ENCODE measurements at regions not wholly inside any gene's neighbourhood (a gene's known extent, or its start where the extent isn't known, plus 50 kb on each side); places are given as distances from the start of the nearest gene placed in this dataset.

DNA sequence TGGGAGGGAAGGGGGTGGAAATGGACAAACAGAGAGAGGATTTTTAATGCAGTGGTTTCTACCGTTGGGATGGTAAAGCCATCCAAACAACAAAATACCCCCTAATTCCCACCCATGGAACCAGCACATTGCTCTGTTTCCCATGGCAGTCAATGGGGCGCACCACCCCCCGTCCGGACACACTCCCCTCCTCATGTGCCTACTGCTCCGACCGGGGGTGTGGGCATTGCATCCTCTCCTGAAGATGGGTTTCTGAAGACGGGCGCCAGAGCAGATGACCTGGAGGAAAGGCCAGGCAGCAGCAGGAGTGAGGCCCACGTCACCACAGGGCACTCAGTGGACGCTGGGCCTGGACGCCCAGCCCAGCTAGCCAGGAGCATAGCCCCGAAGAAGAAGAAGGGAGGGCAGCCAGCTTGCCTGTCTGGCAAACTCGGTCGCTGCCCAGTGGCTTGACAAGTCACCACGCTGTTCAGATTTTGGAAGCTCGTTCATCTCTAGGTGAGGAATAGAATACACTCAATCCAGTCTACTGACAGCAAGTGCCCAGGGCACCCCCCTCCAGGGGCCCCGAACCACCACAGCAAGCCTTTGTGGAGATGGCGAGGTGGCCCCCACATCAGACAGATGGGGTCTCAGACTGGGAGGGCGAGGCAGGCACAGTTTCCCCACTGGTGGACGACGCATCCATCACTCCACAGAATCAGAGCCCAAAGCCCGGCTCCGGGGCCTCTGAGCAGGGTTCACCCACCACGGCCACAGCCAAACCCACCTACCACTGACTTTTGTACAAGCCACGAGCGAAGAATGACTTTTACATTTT lies 296.2 kb upstream of the SALL3 start:
- H3K4me3 ChIP-seq (ENCODE audit: low read length in 2 of 2) = no peak overlapping the region
- H3K9me3 ChIP-seq (ENCODE audit: control insufficient read depth in 2 of 2, low read length in 2 of 2) = peaks cover 0 to 3% of the 10 kb centered on the region in 2 donors
- no peaks in the 10 kb centered on the region for H3K27me3 ChIP-seq (ENCODE audit: control insufficient read depth in 1 of 2, insufficient read depth in 2 of 2, low read length in 2 of 2)
- no peaks in the 10 kb centered on the region for H3K4me1 ChIP-seq (ENCODE audit: control insufficient read depth, insufficient read depth, low read length)
- H3K9ac ChIP-seq (ENCODE audit: low read length in 2 of 2) = no peak overlapping the region
- H3K27ac ChIP-seq (ENCODE audit: low read length) = no peak overlapping the region
- H3K36me3 ChIP-seq (ENCODE audit: control insufficient read depth in 2 of 2, insufficient read depth in 2 of 2, low read length in 2 of 2) = no peaks in the 10 kb centered on the region

DNA sequence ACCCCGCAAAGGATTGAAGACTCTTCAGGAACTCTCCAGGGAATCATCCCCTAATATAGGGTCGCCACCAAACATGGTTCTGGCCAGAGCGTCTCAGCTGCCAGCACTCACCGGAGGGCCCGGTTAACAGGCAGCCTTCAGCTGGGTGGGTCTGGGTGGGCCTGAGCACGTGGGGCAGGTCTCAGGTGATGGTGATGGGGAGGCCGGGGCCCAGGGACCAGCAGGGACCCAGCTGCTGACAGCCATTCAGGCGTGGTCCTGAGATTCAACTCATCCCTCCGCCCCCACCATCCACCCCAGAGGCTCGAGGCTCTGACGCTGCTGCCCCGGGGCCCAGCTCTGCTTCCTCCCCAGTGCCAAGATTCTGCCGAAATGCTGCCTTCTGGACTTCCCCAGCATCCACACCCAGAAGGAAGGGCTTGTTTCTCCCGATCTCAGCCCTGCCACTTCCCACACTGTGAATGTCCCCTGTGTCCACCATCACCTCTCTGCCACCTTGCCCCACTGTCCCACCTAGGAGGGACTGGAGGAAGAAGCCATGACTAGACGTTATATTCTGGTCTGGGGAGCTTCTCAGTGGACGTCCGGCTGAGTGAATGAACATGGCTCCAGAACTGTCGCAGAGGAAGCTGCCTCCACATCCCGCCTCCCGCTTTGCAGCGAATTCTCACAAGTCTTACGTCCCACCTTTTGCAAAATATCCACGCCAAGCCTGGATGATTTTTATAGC lies 294.2 kb upstream of the SALL3 start:
- Histone ChIP-seq H3K9me3 (ENCODE audit: control insufficient read depth in 2 of 2, low read length in 2 of 2) (peaks cover 0 to 3% of the 10 kb centered on the region in 2 donors), H3K27ac (ENCODE audit: low read length) (no peak overlapping the region), H3K4me3 (ENCODE audit: low read length in 2 of 2) (no peak overlapping the region), H3K36me3 (ENCODE audit: control insufficient read depth in 2 of 2, insufficient read depth in 2 of 2, low read length in 2 of 2) (no peaks in the 10 kb centered on the region), H3K4me1 (ENCODE audit: control insufficient read depth, insufficient read depth, low read length) (no peaks in the 10 kb centered on the region), H3K9ac (ENCODE audit: low read length in 2 of 2) (no peak overlapping the region), H3K27me3 (ENCODE audit: control insufficient read depth in 1 of 2, insufficient read depth in 2 of 2, low read length in 2 of 2) (peaks cover 0 to under 1% of the 10 kb centered on the region in 2 donors)

- H3K4me3 ChIP-seq (ENCODE audit: low read length in 2 of 2) = no peak overlapping the region
- no peak overlapping the region for H3K9ac ChIP-seq (ENCODE audit: low read length in 2 of 2)
- H3K27ac ChIP-seq (ENCODE audit: low read length) = no peak overlapping the region
- peaks cover 0 to 2% of the 10 kb centered on the region in 2 donors for H3K27me3 ChIP-seq (ENCODE audit: control insufficient read depth in 1 of 2, insufficient read depth in 2 of 2, low read length in 2 of 2)
- no peaks in the 10 kb centered on the region for H3K4me1 ChIP-seq (ENCODE audit: control insufficient read depth, insufficient read depth, low read length)
- H3K9me3 ChIP-seq (ENCODE audit: control insufficient read depth in 2 of 2, low read length in 2 of 2) = peaks cover 0 to 3% of the 10 kb centered on the region in 2 donors
- H3K36me3 ChIP-seq (ENCODE audit: control insufficient read depth in 2 of 2, insufficient read depth in 2 of 2, low read length in 2 of 2) = no peaks in the 10 kb centered on the region
These were observed 293.6 kb upstream of the SALL3 start for GRCh38 chr18:78685980-78686530.

GRCh38 chr18:78686976-78687685 lies 292.5 kb upstream of the SALL3 start:
- Histone ChIP-seq H3K27ac (ENCODE audit: low read length) (no peak overlapping the region), H3K9ac (ENCODE audit: low read length in 2 of 2) (no peak overlapping the region), H3K4me1 (ENCODE audit: control insufficient read depth, insufficient read depth, low read length) (no peaks in the 10 kb centered on the region), H3K9me3 (ENCODE audit: control insufficient read depth in 2 of 2, low read length in 2 of 2) (peaks cover 0 to 3% of the 10 kb centered on the region in 2 donors), H3K4me3 (ENCODE audit: low read length in 2 of 2) (no peak overlapping the region), H3K27me3 (ENCODE audit: control insufficient read depth in 1 of 2, insufficient read depth in 2 of 2, low read length in 2 of 2) (peaks cover 0 to 2% of the 10 kb centered on the region in 2 donors), H3K36me3 (ENCODE audit: control insufficient read depth in 2 of 2, insufficient read depth in 2 of 2, low read length in 2 of 2) (no peaks in the 10 kb centered on the region)

DNA sequence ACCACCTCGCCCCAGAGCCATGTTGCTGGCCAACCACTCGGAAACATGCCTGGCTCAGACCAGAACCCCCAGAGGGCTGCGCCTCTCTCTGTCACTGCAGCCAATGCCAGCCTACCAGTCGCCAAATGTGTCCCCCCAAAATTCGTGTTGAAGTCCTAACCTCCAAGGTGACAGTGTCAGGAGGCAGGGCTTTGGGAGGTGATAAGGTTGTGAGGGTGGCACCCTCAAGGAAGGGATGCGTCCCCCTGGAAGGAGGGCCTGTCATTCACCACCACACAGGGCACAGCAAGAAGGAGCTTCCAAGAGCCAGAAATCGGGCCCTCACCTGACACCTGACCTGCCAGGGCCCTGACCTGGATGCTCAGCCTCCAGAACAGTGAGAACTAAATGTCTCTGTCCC lies 291.9 kb upstream of the SALL3 start:
- Histone ChIP-seq H3K4me1 (ENCODE audit: control insufficient read depth, insufficient read depth, low read length) (no peaks in the 10 kb centered on the region), H3K27me3 (ENCODE audit: control insufficient read depth in 1 of 2, insufficient read depth in 2 of 2, low read length in 2 of 2) (peaks cover 0 to 2% of the 10 kb centered on the region in 2 donors), H3K4me3 (ENCODE audit: low read length in 2 of 2) (no peak overlapping the region), H3K27ac (ENCODE audit: low read length) (no peak overlapping the region), H3K9me3 (ENCODE audit: control insufficient read depth in 2 of 2, low read length in 2 of 2) (peaks cover 0 to 3% of the 10 kb centered on the region in 2 donors), H3K9ac (ENCODE audit: low read length in 2 of 2) (no peak overlapping the region), H3K36me3 (ENCODE audit: control insufficient read depth in 2 of 2, insufficient read depth in 2 of 2, low read length in 2 of 2) (no peaks in the 10 kb centered on the region)

DNA sequence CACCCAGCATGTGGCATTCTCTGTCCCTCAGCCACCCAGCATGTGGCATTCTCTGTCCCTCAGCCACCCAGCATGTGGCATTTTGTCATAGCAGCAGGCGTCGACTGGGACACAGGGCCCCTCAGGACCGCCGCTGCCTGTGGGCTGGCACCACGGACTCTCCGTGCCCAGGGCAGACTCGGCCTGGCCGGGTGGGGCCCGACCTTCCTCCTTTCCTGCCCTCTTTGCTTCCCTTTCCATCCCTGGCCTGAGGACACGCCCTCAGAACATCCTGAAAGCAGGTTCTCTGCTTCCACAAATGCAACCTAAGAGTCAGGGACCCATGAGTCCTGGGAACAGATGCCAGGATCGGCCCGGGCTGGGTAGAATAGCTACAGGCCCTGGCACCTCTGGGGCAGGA lies 291.4 kb upstream of the SALL3 start:
- H3K27me3 ChIP-seq (ENCODE audit: control insufficient read depth in 1 of 2, insufficient read depth in 2 of 2, low read length in 2 of 2) = peaks cover 0 to 2% of the 10 kb centered on the region in 2 donors
- H3K4me3 ChIP-seq (ENCODE audit: low read length in 2 of 2) = no peak overlapping the region
- peaks cover 0 to 3% of the 10 kb centered on the region in 2 donors for H3K9me3 ChIP-seq (ENCODE audit: control insufficient read depth in 2 of 2, low read length in 2 of 2)
- no peaks in the 10 kb centered on the region for H3K4me1 ChIP-seq (ENCODE audit: control insufficient read depth, insufficient read depth, low read length)
- H3K9ac ChIP-seq (ENCODE audit: low read length in 2 of 2) = no peak overlapping the region
- H3K27ac ChIP-seq (ENCODE audit: low read length) = no peak overlapping the region
- no peaks in the 10 kb centered on the region for H3K36me3 ChIP-seq (ENCODE audit: control insufficient read depth in 2 of 2, insufficient read depth in 2 of 2, low read length in 2 of 2)

GRCh38 chr18:78688916-78689315 lies 290.7 kb upstream of the SALL3 start:
- Histone ChIP-seq H3K27me3 (ENCODE audit: control insufficient read depth in 1 of 2, insufficient read depth in 2 of 2, low read length in 2 of 2) (peaks cover 0 to 2% of the 10 kb centered on the region in 2 donors), H3K9ac (ENCODE audit: low read length in 2 of 2) (no peak overlapping the region), H3K27ac (ENCODE audit: low read length) (no peak overlapping the region), H3K36me3 (ENCODE audit: control insufficient read depth in 2 of 2, insufficient read depth in 2 of 2, low read length in 2 of 2) (no peaks in the 10 kb centered on the region), H3K4me1 (ENCODE audit: control insufficient read depth, insufficient read depth, low read length) (no peaks in the 10 kb centered on the region), H3K4me3 (ENCODE audit: low read length in 2 of 2) (no peak overlapping the region), H3K9me3 (ENCODE audit: control insufficient read depth in 2 of 2, low read length in 2 of 2) (peaks cover 0 to 3% of the 10 kb centered on the region in 2 donors)

DNA sequence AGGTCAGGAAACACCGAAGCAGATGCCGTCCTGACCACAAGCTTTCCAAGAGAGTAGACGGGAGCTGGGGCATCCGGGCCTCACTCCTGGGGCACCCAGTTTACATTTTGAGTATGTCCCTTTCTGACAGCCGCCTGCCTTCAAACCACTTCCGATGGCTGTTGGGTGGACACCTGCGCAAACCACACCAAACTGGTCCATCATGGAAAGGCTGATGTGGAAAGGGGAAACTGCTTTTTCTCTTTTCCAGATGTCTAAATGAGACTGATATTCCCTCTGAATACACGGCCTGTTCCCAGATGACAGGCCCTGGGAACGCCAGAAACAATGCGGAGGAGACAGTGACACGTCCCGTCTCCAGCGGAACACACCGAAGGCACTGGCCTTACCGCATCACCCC lies 290.0 kb upstream of the SALL3 start:
- H3K9ac ChIP-seq (ENCODE audit: low read length in 2 of 2) = no peak overlapping the region
- H3K27ac ChIP-seq (ENCODE audit: low read length) = no peak overlapping the region
- peaks cover 0 to 3% of the 10 kb centered on the region in 2 donors for H3K9me3 ChIP-seq (ENCODE audit: control insufficient read depth in 2 of 2, low read length in 2 of 2)
- no peaks in the 10 kb centered on the region for H3K4me1 ChIP-seq (ENCODE audit: control insufficient read depth, insufficient read depth, low read length)
- no peak overlapping the region for H3K4me3 ChIP-seq (ENCODE audit: low read length in 2 of 2)
- no peaks in the 10 kb centered on the region for H3K36me3 ChIP-seq (ENCODE audit: control insufficient read depth in 2 of 2, insufficient read depth in 2 of 2, low read length in 2 of 2)
- H3K27me3 ChIP-seq (ENCODE audit: control insufficient read depth in 1 of 2, insufficient read depth in 2 of 2, low read length in 2 of 2) = peaks cover 0 to 2% of the 10 kb centered on the region in 2 donors

GRCh38 chr18:78692105-78692504 lies 287.5 kb upstream of the SALL3 start:
- no peak overlapping the region for H3K4me3 ChIP-seq (ENCODE audit: low read length in 2 of 2)
- no peak overlapping the region for H3K27ac ChIP-seq (ENCODE audit: low read length)
- peaks cover 0 to 2% of the 10 kb centered on the region in 2 donors for H3K27me3 ChIP-seq (ENCODE audit: control insufficient read depth in 1 of 2, insufficient read depth in 2 of 2, low read length in 2 of 2)
- H3K9ac ChIP-seq (ENCODE audit: low read length in 2 of 2) = no peak overlapping the region
- no peaks in the 10 kb centered on the region for H3K36me3 ChIP-seq (ENCODE audit: control insufficient read depth in 2 of 2, insufficient read depth in 2 of 2, low read length in 2 of 2)
- H3K9me3 ChIP-seq (ENCODE audit: control insufficient read depth in 2 of 2, low read length in 2 of 2) = no peaks in the 10 kb centered on the region
- H3K4me1 ChIP-seq (ENCODE audit: control insufficient read depth, insufficient read depth, low read length) = no peaks in the 10 kb centered on the region

- H3K27ac ChIP-seq (ENCODE audit: low read length) = no peak overlapping the region
- H3K9me3 ChIP-seq (ENCODE audit: control insufficient read depth in 2 of 2, low read length in 2 of 2) = no peaks in the 10 kb centered on the region
- no peaks in the 10 kb centered on the region for H3K36me3 ChIP-seq (ENCODE audit: control insufficient read depth in 2 of 2, insufficient read depth in 2 of 2, low read length in 2 of 2)
- H3K4me1 ChIP-seq (ENCODE audit: control insufficient read depth, insufficient read depth, low read length) = no peaks in the 10 kb centered on the region
- peaks cover 0 to 4% of the 10 kb centered on the region in 2 donors for H3K27me3 ChIP-seq (ENCODE audit: control insufficient read depth in 1 of 2, insufficient read depth in 2 of 2, low read length in 2 of 2)
- no peak overlapping the region for H3K9ac ChIP-seq (ENCODE audit: low read length in 2 of 2)
- H3K4me3 ChIP-seq (ENCODE audit: low read length in 2 of 2) = no peak overlapping the region
These were observed 286.2 kb upstream of the SALL3 start for GRCh38 chr18:78693429-78693828.

Data from stomach smooth muscle (tissue), 2 donors.